Endodermal cell (in vitro differentiated cells): ENCODE measurements at regions not wholly inside any gene's neighbourhood (a gene's known extent, or its start where the extent isn't known, plus 50 kb on each side); places are given as distances from the start of the nearest gene placed in this dataset.

ENCODE experiments used
- DNase-seq: peaks from one replicate; pipeline ENCODE4 v3.0.0-alpha.2; 2017
- H3K27ac ChIP-seq: 2 replicates; pipeline ENCODE4 v1.5.1; 2013; ENCODE audit warnings: mild to moderate bottlenecking, low read depth, low read length, moderate library complexity
- H3K27me3 ChIP-seq: 2 replicates; pipeline ENCODE4 v1.6.1; 2013; ENCODE audit warnings: mild to moderate bottlenecking, low read length, moderate library complexity; ENCODE audit not compliant: insufficient read depth, control insufficient read depth, poor library complexity, severe bottlenecking
- H3K36me3 ChIP-seq: 2 replicates; pipeline ENCODE4 v1.7.0; 2013; ENCODE audit warnings: mild to moderate bottlenecking, low read length, moderate library complexity; ENCODE audit not compliant: control insufficient read depth, insufficient read depth
- H3K4me1 ChIP-seq: one replicate; pipeline ENCODE4 v1.7.0; 2013; ENCODE audit warnings: low read length; ENCODE audit not compliant: control insufficient read depth, insufficient read depth
- H3K4me3 ChIP-seq: 2 replicates; pipeline ENCODE4 v1.5.1; 2013; ENCODE audit warnings: mild to moderate bottlenecking, low read length, moderate library complexity
- H3K9ac ChIP-seq: 2 replicates; pipeline ENCODE4 v1.6.1; 2013; ENCODE audit warnings: mild to moderate bottlenecking, low read length, moderate library complexity; ENCODE audit not compliant: poor library complexity, severe bottlenecking; ENCODE audit errors: extremely low read depth
- H3K9me3 ChIP-seq: 2 replicates; pipeline ENCODE4 v1.6.1; 2013; ENCODE audit warnings: mild to moderate bottlenecking, low read length, moderate library complexity; ENCODE audit not compliant: control insufficient read depth
- H3K27ac Mint-ChIP-seq: 2 replicates; pipeline ENCODE4 v1.8.0; 2020; ENCODE audit warnings: mixed read lengths
- H3K27me3 Mint-ChIP-seq: 2 replicates; pipeline ENCODE4 v1.8.0; 2021; ENCODE audit warnings: mild to moderate bottlenecking, mixed read lengths; ENCODE audit not compliant: insufficient read depth
- H3K36me3 Mint-ChIP-seq: 2 replicates; pipeline ENCODE4 v1.8.0; 2020; ENCODE audit warnings: low read depth, mixed read lengths
- H3K4me1 Mint-ChIP-seq: 2 replicates; pipeline ENCODE4 v1.8.0; 2020; ENCODE audit warnings: mixed read lengths
- H3K4me3 Mint-ChIP-seq: 2 replicates; pipeline ENCODE4 v1.8.0; 2020; ENCODE audit warnings: mild to moderate bottlenecking, moderate library complexity, mixed read lengths
- H3K9me3 Mint-ChIP-seq: 2 replicates; pipeline ENCODE4 v1.8.0; 2020; ENCODE audit warnings: mild to moderate bottlenecking, mixed read lengths
- CTCF ChIP-seq: fragments of 200-600 bp; sonication (generic); conservative IDR thresholded peaks from 2 replicates; pipeline ENCODE4 v1.5.0; 2021; ENCODE audit warnings: antibody characterized with exemption, mild to moderate bottlenecking
- WGBS, 2 experiments: methylation state at CpG; one replicate each; pipeline versions ENCODE4 v1.1.5 to v1.1.7; 2013; ENCODE audit warnings: missing lambda C conversion rate in 2 of 2, mixed read lengths in 1 of 2; ENCODE audit not compliant: insufficient coverage in 1 of 2, insufficient read length in 1 of 2; 5-methylcytosine and 5-hydroxymethylcytosine counted together

DNA sequence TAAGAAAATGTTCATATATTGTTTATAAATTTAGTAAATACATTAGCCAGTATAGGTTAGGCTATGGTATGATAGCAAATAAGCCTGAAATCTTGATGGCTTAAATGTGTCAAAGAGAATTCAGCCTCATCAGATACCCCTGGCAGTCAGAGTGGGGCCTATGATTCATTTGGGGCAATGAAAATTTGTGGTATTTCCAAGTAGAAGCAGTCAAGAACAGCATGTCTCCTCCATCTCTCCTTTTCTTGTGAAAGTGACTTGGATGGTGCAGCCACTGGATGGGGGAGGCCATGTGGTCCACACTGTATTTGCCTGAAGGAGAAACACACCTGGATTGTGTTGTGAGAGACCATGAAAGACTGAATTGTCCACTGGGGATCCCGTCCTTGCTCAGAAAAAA lies 82.7 kb downstream of the DLEU7 start:
- peaks cover 12% of the 10 kb centered on the region for H3K9me3 ChIP-seq
- 83% methylated on average over 1 of the region's 1 CpG; no CpG with 5 or more reads in 1 of the 2 experiments for WGBS, 2 experiments
- peaks cover 6% of the 10 kb centered on the region for H3K27me3 ChIP-seq
- Mint-ChIP-seq H3K4me3 (no peak overlapping the region), H3K27ac (no peak overlapping the region), H3K9me3 (peaks cover 20% of the 10 kb centered on the region), H3K4me1 (peaks cover 5% of the 10 kb centered on the region), H3K36me3 (peaks cover 4% of the 10 kb centered on the region), H3K27me3 (peaks cover 27% of the 10 kb centered on the region)
- DNase-seq = no peak
- TF ChIP-seq CTCF = no peak
- H3K27ac ChIP-seq = no peak overlapping the region
- no peaks in the 10 kb centered on the region for H3K36me3 ChIP-seq
- H3K9ac ChIP-seq = no peak overlapping the region
- no peaks in the 10 kb centered on the region for H3K4me1 ChIP-seq
- H3K4me3 ChIP-seq = no peak overlapping the region

GRCh38 chr13:50761406-50761805 lies 82.1 kb downstream of the DLEU7 start:
- H3K27ac ChIP-seq = no peak overlapping the region
- peaks cover 32% of the 10 kb centered on the region for H3K27me3 Mint-ChIP-seq
- DNase-seq = no peak
- peaks cover 15% of the 10 kb centered on the region for H3K9me3 Mint-ChIP-seq
- WGBS, 2 experiments = 79% methylated on average over 1 of the region's 1 CpG; no CpG with 5 or more reads in 1 of the 2 experiments
- no peak for TF ChIP-seq CTCF
- H3K4me3 Mint-ChIP-seq = no peak overlapping the region
- peaks cover 4% of the 10 kb centered on the region for H3K36me3 Mint-ChIP-seq
- H3K27ac Mint-ChIP-seq = no peak overlapping the region
- peaks cover 8% of the 10 kb centered on the region for H3K9me3 ChIP-seq
- H3K36me3 ChIP-seq = no peaks in the 10 kb centered on the region
- no peaks in the 10 kb centered on the region for H3K4me1 ChIP-seq
- no peak overlapping the region for H3K4me3 ChIP-seq
- H3K9ac ChIP-seq = no peak overlapping the region
- peaks cover 11% of the 10 kb centered on the region for H3K27me3 ChIP-seq
- H3K4me1 Mint-ChIP-seq = peaks cover 5% of the 10 kb centered on the region

DNA sequence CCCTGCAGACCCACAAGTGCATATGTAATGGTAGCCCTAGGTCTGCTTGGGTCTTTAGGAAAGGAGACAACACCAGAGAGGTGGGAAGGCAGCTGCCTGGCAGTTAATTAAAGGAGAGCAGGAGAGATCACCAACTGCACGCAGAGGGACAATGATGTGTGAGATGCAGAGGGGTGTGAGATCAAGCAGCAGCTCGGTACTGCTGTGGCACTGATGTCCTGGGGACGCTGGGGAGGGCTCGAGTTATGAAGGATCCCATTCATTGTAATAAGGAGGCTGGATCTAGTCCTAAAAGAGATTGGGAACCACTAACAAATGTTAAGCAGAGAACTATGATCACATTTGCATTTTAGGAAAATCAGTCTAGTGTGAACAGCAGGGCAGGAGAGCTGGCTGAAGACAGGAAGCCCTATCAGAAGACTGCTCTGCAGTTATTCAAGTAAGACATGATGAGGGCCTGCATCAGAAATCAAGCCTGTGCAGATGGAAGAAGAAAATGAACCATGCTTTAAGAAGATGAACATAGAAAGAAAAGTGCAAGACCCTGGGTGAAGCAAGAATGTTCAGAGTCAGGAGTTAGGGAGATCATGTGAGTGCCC lies 80.4 kb downstream of the DLEU7 start:
- H3K27me3 ChIP-seq = peaks cover 11% of the 10 kb centered on the region
- TF ChIP-seq CTCF = no peak
- no peak overlapping the region for H3K4me3 ChIP-seq
- peaks cover 36% of the 10 kb centered on the region for H3K27me3 Mint-ChIP-seq
- H3K4me1 ChIP-seq = no peaks in the 10 kb centered on the region
- no peak overlapping the region for H3K27ac Mint-ChIP-seq
- H3K36me3 Mint-ChIP-seq = peaks cover 4% of the 10 kb centered on the region
- peaks cover 5% of the 10 kb centered on the region for H3K9me3 Mint-ChIP-seq
- DNase-seq = no peak
- peaks cover 5% of the 10 kb centered on the region for H3K4me1 Mint-ChIP-seq
- H3K9me3 ChIP-seq = peaks cover 5% of the 10 kb centered on the region
- H3K9ac ChIP-seq = no peak overlapping the region
- no peaks in the 10 kb centered on the region for H3K36me3 ChIP-seq
- H3K4me3 Mint-ChIP-seq = no peak overlapping the region
- H3K27ac ChIP-seq = no peak overlapping the region
- 79 to 91% methylated on average over 4 of the region's 4 CpGs for WGBS, 2 experiments
